Endothelial cell of umbilical vein (primary cell): ENCODE measurements at regions not wholly inside any gene's neighbourhood (a gene's known extent, or its start where the extent isn't known, plus 50 kb on each side); places are given as distances from the start of the nearest gene placed in this dataset.

Source experiments
- BruUV-seq: library from RNA; stranded (reverse); fragments of 400-500 nt; replicated peaks from 2 replicates; lab custom pipeline; 2021; lab: Mats Ljungman, UMichigan
- CTCF ChIA-PET: fragments of 300-600, 350-600 bp; sonication (Branson Sonifier 250); formaldehyde crosslinking; loops from one replicate; lab custom pipeline; 2021; ENCODE audit warnings: antibody characterized with exemption, inconsistent platforms; lab: Charles Lee
- POLR2A ChIA-PET: fragments of 300-600, 350-600 bp; sonication (Branson Sonifier 250); formaldehyde crosslinking; loops from one replicate; lab custom pipeline; 2021; ENCODE audit warnings: antibody characterized with exemption, inconsistent platforms; lab: Charles Lee
- DNase-seq: peaks from one replicate; pipeline ENCODE4 v3.0.0-alpha.2; 2011; ENCODE audit warnings: low read depth, low spot score
- FAIRE-seq: peaks from 2 replicates; lab custom pipeline; 2011; peaks lifted over from hg19 to GRCh38; lab: Jason Lieb, UNC
- H2AFZ ChIP-seq: 2 replicates; pipeline ENCODE4 v1.6.0; 2012; ENCODE audit warnings: low read depth, low read length, control low read depth, inconsistent platforms
- H3K27ac ChIP-seq: 2 replicates; pipeline ENCODE4 v1.5.1; 2011; ENCODE audit warnings: low read depth, mild to moderate bottlenecking, control low read depth, low read length, moderate library complexity; ENCODE audit not compliant: insufficient read depth
- H3K27me3 ChIP-seq, 2 experiments: 2 replicates each; pipeline versions ENCODE4 v1.6.0 to v1.6.1; 2011; ENCODE audit warnings: low read length in 2 of 2, mixed read lengths in 1 of 2; ENCODE audit not compliant: control insufficient read depth in 2 of 2, insufficient read depth in 2 of 2
- H3K36me3 ChIP-seq, 2 experiments: 2 replicates in 1 of 2; 3 replicates in 1 of 2; pipeline ENCODE4 v1.5.1; 2011; ENCODE audit warnings: low read length in 2 of 2, mild to moderate bottlenecking in 1 of 2, moderate library complexity in 1 of 2; ENCODE audit not compliant: control insufficient read depth in 2 of 2, insufficient read depth in 2 of 2; ENCODE audit errors: extremely low read depth in 1 of 2
- H3K4me1 ChIP-seq: 3 replicates; pipeline ENCODE4 v1.5.1; 2011; ENCODE audit warnings: mild to moderate bottlenecking, low read length; ENCODE audit not compliant: control insufficient read depth, insufficient read depth; ENCODE audit errors: extremely low read depth
- H3K4me2 ChIP-seq: 2 replicates; pipeline ENCODE4 v1.6.1; 2011; ENCODE audit warnings: low read length, control low read depth, mixed read lengths; ENCODE audit not compliant: insufficient read depth
- H3K4me3 ChIP-seq, 3 experiments: fragments of 200-600 bp in 1 of 3; sonication (generic), shearing (Covaris generic) in 1 of 3; replicated peaks in 1 of 3; 2 replicates each; pipeline ENCODE4 v1.5.1; 2011 to 2016; ENCODE audit warnings: control low read depth in 3 of 3, low read length in 3 of 3, mild to moderate bottlenecking in 2 of 3, inconsistent platforms in 1 of 3, low read depth in 1 of 3, moderate library complexity in 1 of 3; ENCODE audit not compliant: insufficient read depth in 1 of 3
- H3K79me2 ChIP-seq: 2 replicates; pipeline ENCODE4 v1.6.0; 2012; ENCODE audit warnings: low read length, inconsistent platforms; ENCODE audit not compliant: control insufficient read depth, insufficient read depth
- H3K9ac ChIP-seq: replicated peaks from 2 replicates; pipeline ENCODE3; 2011; ENCODE audit warnings: low read length, control low read depth; ENCODE audit not compliant: insufficient read depth; ENCODE audit errors: extremely low read depth
- H3K9me1 ChIP-seq: replicated peaks from 3 replicates; pipeline ENCODE4 v1.6.0; 2011; ENCODE audit warnings: mild to moderate bottlenecking, low read length; ENCODE audit not compliant: control insufficient read depth, insufficient read depth; ENCODE audit errors: extremely low read depth
- H3K9me3 ChIP-seq: replicated peaks from 2 replicates; pipeline ENCODE4 v1.5.1; 2012; ENCODE audit warnings: low read length, inconsistent platforms; ENCODE audit not compliant: control insufficient read depth, insufficient read depth
- H4K20me1 ChIP-seq: replicated peaks from 2 replicates; pipeline ENCODE3; 2011; ENCODE audit warnings: mild to moderate bottlenecking, low read length; ENCODE audit not compliant: control insufficient read depth, insufficient read depth; ENCODE audit errors: extremely low read depth
- EZH2 ChIP-seq: IDR thresholded peaks from 2 replicates; pipeline ENCODE4 v1.6.1; 2012; ENCODE audit warnings: borderline replicate concordance, low read depth, mild to moderate bottlenecking, moderate library complexity, low read length, inconsistent platforms; ENCODE audit not compliant: severe bottlenecking
- FOS ChIP-seq: IDR thresholded peaks from 2 replicates; pipeline ENCODE4 v1.6.1; 2011; ENCODE audit warnings: mild to moderate bottlenecking, low read length, moderate library complexity, borderline replicate concordance; ENCODE audit not compliant: insufficient read depth
- GATA2 ChIP-seq: IDR thresholded peaks from 2 replicates; pipeline ENCODE4 v1.7.0; 2011; ENCODE audit warnings: low read depth, mild to moderate bottlenecking, moderate library complexity, mixed read lengths, low read length; ENCODE audit not compliant: insufficient read length, insufficient read depth
- JUN ChIP-seq: IDR thresholded peaks from 2 replicates; pipeline ENCODE4 v1.6.1; 2011; ENCODE audit warnings: borderline replicate concordance, low read depth; ENCODE audit not compliant: insufficient read length, insufficient read depth
- MAX ChIP-seq: IDR thresholded peaks from 2 replicates; pipeline ENCODE4 v1.6.1; 2011; ENCODE audit not compliant: insufficient read depth, insufficient read length
- MYC ChIP-seq: IDR thresholded peaks from one replicate; pipeline ENCODE4 v1.6.1; 2011; ENCODE audit warnings: mild to moderate bottlenecking, low read depth, low read length
- POLR2A ChIP-seq: IDR thresholded peaks from 2 replicates; pipeline ENCODE4 v1.6.1; 2012; ENCODE audit warnings: low read depth, mild to moderate bottlenecking, control low read depth, low read length
- POLR2AphosphoS5 ChIP-seq: IDR thresholded peaks from 2 replicates; pipeline ENCODE4 v1.6.1; 2012; ENCODE audit warnings: low read depth, mild to moderate bottlenecking, control low read depth, low read length, moderate library complexity; ENCODE audit not compliant: insufficient read depth
- dilution Hi-C: fragments of 300-500 bp; cut with MboI; formaldehyde crosslinking; loops from one replicate; pipeline ENCODE4 v1.15.0; 2019; ENCODE audit warnings: low sequenced_read_pairs; ENCODE audit not compliant: extremely low pct_ligation_motif_present
- intact Hi-C: fragments of 100-400 bp; cut with micrococcal nuclease; formaldehyde crosslinking; loops from one replicate; pipeline ENCODE4 v1.10.0; 2022
- TF ChIP-seq, protein P1 (sequence below), 2 donors: IDR thresholded peaks; 1 replicate in 1 of 2; 2 replicates in 1 of 2; pipeline ENCODE4 v1.5.1; 2011; ENCODE audit warnings: low read length in 2 of 2, mild to moderate bottlenecking in 2 of 2, moderate library complexity in 2 of 2, control low read depth in 1 of 2, inconsistent platforms in 1 of 2, low read depth in 1 of 2; ENCODE audit not compliant: insufficient read depth in 1 of 2; ENCODE audit errors: extremely low read depth in 1 of 2

GRCh38 chr4:79236785-79237184 lies 89.1 kb downstream of the NAA11 start:
- Histone ChIP-seq H3K4me3 (no peak overlapping the region), H3K36me3 (no peaks in the 10 kb centered on the region), H3K4me1 (no peaks in the 10 kb centered on the region), H3K9me1 (no peaks in the 10 kb centered on the region), H3K4me2 (no peak overlapping the region), H2AFZ (no peak overlapping the region), H3K9ac (no peak overlapping the region), H3K9me3 (no peaks in the 10 kb centered on the region), H3K27ac (no peak overlapping the region), H3K27me3 (no peaks in the 10 kb centered on the region), H4K20me1 (no peaks in the 10 kb centered on the region), H3K79me2 (no peaks in the 10 kb centered on the region)
- no TSS peak for BruUV-seq
- intact Hi-C loops = no loop called here
- ChIA-PET POLR2A (no interaction called here), CTCF (interaction anchor here (1.5 kb wide), 1 partner anchor 28 kb away, joined by 3 read pairs; no protein-coding TSS in a partner anchor)
- no peak for FAIRE-seq
- TF ChIP-seq EZH2 (no peak), GATA2 (no peak), JUN (no peak), POLR2A (no peak), FOS (no peak), MYC (no peak), POLR2AphosphoS5 (no peak), MAX (no peak)
- TF ChIP-seq, protein P1, sequence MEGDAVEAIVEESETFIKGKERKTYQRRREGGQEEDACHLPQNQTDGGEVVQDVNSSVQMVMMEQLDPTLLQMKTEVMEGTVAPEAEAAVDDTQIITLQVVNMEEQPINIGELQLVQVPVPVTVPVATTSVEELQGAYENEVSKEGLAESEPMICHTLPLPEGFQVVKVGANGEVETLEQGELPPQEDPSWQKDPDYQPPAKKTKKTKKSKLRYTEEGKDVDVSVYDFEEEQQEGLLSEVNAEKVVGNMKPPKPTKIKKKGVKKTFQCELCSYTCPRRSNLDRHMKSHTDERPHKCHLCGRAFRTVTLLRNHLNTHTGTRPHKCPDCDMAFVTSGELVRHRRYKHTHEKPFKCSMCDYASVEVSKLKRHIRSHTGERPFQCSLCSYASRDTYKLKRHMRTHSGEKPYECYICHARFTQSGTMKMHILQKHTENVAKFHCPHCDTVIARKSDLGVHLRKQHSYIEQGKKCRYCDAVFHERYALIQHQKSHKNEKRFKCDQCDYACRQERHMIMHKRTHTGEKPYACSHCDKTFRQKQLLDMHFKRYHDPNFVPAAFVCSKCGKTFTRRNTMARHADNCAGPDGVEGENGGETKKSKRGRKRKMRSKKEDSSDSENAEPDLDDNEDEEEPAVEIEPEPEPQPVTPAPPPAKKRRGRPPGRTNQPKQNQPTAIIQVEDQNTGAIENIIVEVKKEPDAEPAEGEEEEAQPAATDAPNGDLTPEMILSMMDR (IDR thresholded peaks at IDR 0.05; ENCODE audit: extremely low read depth in 1 of 2, insufficient read depth in 1 of 2, low read depth in 1 of 2, low read length in 2 of 2) = no peak
- no peak for DNase-seq
- dilution Hi-C loops = no loop called here
